NT2/D1 (cell line): ENCODE measurements at regions not wholly inside any gene's neighbourhood (a gene's known extent, or its start where the extent isn't known, plus 50 kb on each side); places are given as distances from the start of the nearest gene placed in this dataset.

Experiments used
- DNase-seq: peaks from one replicate; pipeline ENCODE4 v3.0.0-alpha.2; 2011; ENCODE audit warnings: low read depth, low spot score
- H3K27me3 ChIP-seq: 2 replicates; pipeline ENCODE4 v1.6.0; 2011; ENCODE audit warnings: mild to moderate bottlenecking; ENCODE audit not compliant: insufficient read length, insufficient read depth
- H3K36me3 ChIP-seq: 2 replicates; pipeline ENCODE4 v1.6.1; 2011; ENCODE audit warnings: mild to moderate bottlenecking, low read length, mixed read lengths; ENCODE audit not compliant: insufficient read depth, insufficient read length
- H3K4me1 ChIP-seq: 2 replicates; pipeline ENCODE4 v1.5.1; 2011; ENCODE audit not compliant: insufficient read depth, insufficient read length
- H3K4me3 ChIP-seq: 2 replicates; pipeline ENCODE4 v1.5.1; 2011; ENCODE audit warnings: low read depth; ENCODE audit not compliant: insufficient read length
- H3K9ac ChIP-seq: 2 replicates; pipeline ENCODE4 v1.6.0; 2011; ENCODE audit warnings: low read depth; ENCODE audit not compliant: insufficient read length
- H3K9me3 ChIP-seq: 2 replicates; pipeline ENCODE4 v1.5.1; 2011; ENCODE audit warnings: mild to moderate bottlenecking, low read length; ENCODE audit not compliant: insufficient read depth
- SUZ12 ChIP-seq: IDR thresholded peaks from 2 replicates; pipeline ENCODE4 v1.6.1; 2011; ENCODE audit not compliant: insufficient read length, insufficient read depth; ENCODE audit errors: extremely low read depth
- YY1 ChIP-seq: IDR thresholded peaks from 2 replicates; pipeline ENCODE4 v1.6.1; 2011; ENCODE audit not compliant: insufficient read length, insufficient read depth
- ZNF274 ChIP-seq: IDR thresholded peaks from 2 replicates; pipeline ENCODE4 v1.6.1; 2011; ENCODE audit warnings: mild to moderate bottlenecking, low read depth, low read length

DNA sequence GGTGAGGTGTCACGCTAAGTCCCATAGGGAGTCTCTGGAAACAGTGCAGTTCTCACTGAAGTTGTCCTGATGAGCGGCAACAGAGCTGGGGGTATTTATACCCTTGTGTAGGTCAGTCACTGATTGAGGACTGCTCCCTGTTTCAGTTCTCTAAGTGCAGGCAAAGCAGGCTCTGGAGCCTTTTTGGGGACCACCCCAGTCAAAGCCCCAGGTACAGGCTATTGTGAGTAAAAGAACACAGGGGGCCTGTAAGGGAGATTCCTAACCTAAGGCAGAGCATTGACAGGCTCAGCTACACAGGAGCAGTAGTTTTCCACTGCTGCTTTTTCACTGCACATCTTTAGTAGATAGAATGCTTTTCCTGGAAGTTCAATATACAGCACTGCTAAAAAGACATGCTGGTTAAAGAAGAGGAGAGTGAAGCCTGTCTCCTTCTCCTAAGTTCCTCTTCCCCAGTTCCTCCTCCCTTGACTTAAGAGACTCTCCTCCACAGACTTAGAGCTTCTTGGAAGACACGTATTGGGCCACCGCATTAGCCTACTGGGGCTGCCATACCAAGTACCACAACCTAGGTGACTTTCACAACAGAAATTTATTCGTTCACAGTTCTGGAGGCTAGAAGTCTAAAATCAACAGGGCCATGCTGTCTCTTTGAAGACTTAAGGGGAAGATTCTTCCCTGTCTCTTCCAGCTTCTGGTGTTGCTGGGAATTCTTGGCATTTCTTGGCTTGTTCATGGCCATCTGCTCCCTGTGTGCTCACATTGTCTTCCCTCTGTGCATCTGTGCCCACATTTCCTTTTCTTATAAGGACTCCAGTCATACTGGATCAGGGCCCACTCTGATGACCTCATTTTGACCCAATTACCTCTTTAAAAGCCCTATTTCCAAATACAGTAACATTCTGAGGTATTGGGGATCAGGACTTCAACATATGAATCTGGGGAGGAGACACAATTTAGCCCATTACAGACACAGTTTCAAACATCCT, 221.0 kb downstream of the ESM1 start:
- Histone ChIP-seq H3K4me3 (no peak overlapping the region), H3K9ac (no peak overlapping the region), H3K9me3 (no peaks in the 10 kb centered on the region), H3K27me3 (no peaks in the 10 kb centered on the region), H3K36me3 (no peaks in the 10 kb centered on the region), H3K4me1 (no peaks in the 10 kb centered on the region)
- no peak for DNase-seq
- TF ChIP-seq YY1 (no peak), ZNF274 (no peak), SUZ12 (no peak)

DNA sequence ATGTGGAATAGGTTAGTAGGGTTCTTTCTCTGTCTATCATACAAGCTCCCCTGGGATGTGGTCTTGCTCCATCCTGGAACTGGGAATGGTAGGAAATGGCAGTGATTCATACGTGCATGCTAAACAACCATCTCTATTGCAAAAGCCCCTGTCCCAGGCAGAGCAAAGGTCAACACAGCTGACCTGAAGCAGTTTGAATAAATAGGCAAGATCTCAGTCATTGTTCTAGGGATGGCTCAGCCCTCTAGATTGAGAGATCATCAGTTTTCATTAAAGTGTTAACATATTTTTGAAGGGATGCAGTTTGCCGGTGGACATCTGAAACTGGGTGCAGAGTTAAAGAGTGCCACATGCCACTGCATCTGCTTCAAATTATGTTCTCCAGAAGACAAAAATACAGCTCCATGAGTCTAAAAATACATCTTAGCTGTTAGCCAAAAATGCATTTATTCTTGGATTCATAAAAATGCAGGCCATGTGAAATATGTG, 224.1 kb downstream of the ESM1 start:
- no peak for DNase-seq
- H3K36me3 ChIP-seq, result no peaks in the 10 kb centered on the region
- no peaks in the 10 kb centered on the region for H3K4me1 ChIP-seq
- H3K9me3 ChIP-seq, result no peaks in the 10 kb centered on the region
- no peak overlapping the region for H3K9ac ChIP-seq
- no peaks in the 10 kb centered on the region for H3K27me3 ChIP-seq
- TF ChIP-seq YY1 (no peak), SUZ12 (no peak), ZNF274 (no peak)
- H3K4me3 ChIP-seq, result no peak overlapping the region

- no peak overlapping the region for H3K4me3 ChIP-seq
- H3K4me1 ChIP-seq, result no peaks in the 10 kb centered on the region
- no peaks in the 10 kb centered on the region for H3K27me3 ChIP-seq
- no peak for DNase-seq
- H3K36me3 ChIP-seq, result no peaks in the 10 kb centered on the region
- H3K9ac ChIP-seq, result no peak overlapping the region
- H3K9me3 ChIP-seq, result no peaks in the 10 kb centered on the region
- TF ChIP-seq YY1 (no peak), SUZ12 (no peak), ZNF274 (no peak)
Observed at GRCh38 chr5:54760182-54760935, 225.0 kb downstream of the ESM1 start.

GRCh38 chr5:54758038-54758437, 227.4 kb downstream of the ESM1 start:
- Histone ChIP-seq H3K36me3 (no peaks in the 10 kb centered on the region), H3K9me3 (no peaks in the 10 kb centered on the region), H3K9ac (no peak overlapping the region), H3K4me1 (no peaks in the 10 kb centered on the region), H3K4me3 (no peak overlapping the region), H3K27me3 (no peaks in the 10 kb centered on the region)
- no peak for DNase-seq
- TF ChIP-seq YY1 (no peak), ZNF274 (no peak), SUZ12 (no peak)

GRCh38 chr5:54757541-54757940, 227.9 kb downstream of the ESM1 start:
- no peaks in the 10 kb centered on the region for H3K9me3 ChIP-seq
- H3K4me1 ChIP-seq, result no peaks in the 10 kb centered on the region
- TF ChIP-seq SUZ12 (no peak), YY1 (no peak), ZNF274 (no peak)
- H3K36me3 ChIP-seq, result no peaks in the 10 kb centered on the region
- H3K9ac ChIP-seq, result no peak overlapping the region
- DNase-seq, result no peak
- no peaks in the 10 kb centered on the region for H3K27me3 ChIP-seq
- H3K4me3 ChIP-seq, result no peak overlapping the region

- Histone ChIP-seq H3K9ac (no peak overlapping the region), H3K9me3 (no peaks in the 10 kb centered on the region), H3K36me3 (no peaks in the 10 kb centered on the region), H3K4me1 (no peaks in the 10 kb centered on the region), H3K27me3 (no peaks in the 10 kb centered on the region), H3K4me3 (no peak overlapping the region)
- DNase-seq, result no peak
- TF ChIP-seq SUZ12, result no peak
- no peak for TF ChIP-seq ZNF274
- TF ChIP-seq YY1, result no peak
Observed at GRCh38 chr5:54756796-54757402, 228.5 kb downstream of the ESM1 start.

DNA sequence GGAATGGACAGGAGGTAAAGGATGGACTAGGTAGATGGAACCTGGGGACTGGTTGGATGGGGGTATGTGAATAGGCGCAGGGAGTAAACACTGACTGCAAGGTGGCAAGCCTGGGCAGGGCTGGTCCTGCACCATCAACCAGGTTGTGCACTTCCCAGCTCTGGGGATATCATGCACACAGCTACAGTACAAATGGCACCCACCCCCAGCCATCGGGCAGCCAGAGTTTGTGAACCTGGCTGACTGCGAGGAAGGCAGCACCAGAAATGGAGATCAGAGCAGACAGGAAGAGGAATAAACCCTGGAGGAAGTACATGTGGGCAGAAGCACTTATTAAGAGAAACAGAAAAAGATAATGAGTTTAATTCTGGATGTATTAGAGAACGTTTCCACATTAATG, 229.1 kb downstream of the ESM1 start:
- Histone ChIP-seq H3K9me3 (peaks cover 4% of the 10 kb centered on the region; the same call in 1 of the 2 replicates), H3K9ac (no peak overlapping the region), H3K36me3 (no peaks in the 10 kb centered on the region), H3K4me3 (no peak overlapping the region), H3K27me3 (no peaks in the 10 kb centered on the region), H3K4me1 (no peaks in the 10 kb centered on the region)
- DNase-seq, result no peak
- TF ChIP-seq ZNF274 (no peak), SUZ12 (no peak), YY1 (no peak)
